Tibial artery (tissue), 4 donors: ENCODE measurements at regions not wholly inside any gene's neighbourhood (a gene's known extent, or its start where the extent isn't known, plus 50 kb on each side); places are given as distances from the start of the nearest gene placed in this dataset.
A peak's percentile ranks its signal among the peaks of the same experiment; 100 is the strongest.

ENCODE experiments used
- DNase-seq, 2 donors: peaks; one replicate each; pipeline ENCODE4 v3.0.0-alpha.2; 2019
- H3K27ac ChIP-seq, 2 donors: fragments of 200-600 bp; sonication (generic) in 1 of 2; 1 replicate in 1 of 2; 2 replicates in 1 of 2; pipeline ENCODE4 v1.5.1; 2018 to 2019; ENCODE audit warnings: mild to moderate bottlenecking in 1 of 2
- H3K27me3 ChIP-seq, 2 donors: fragments of 200-600 bp; sonication (generic) in 1 of 2; one replicate each; pipeline versions ENCODE4 v1.5.1 to v1.6.0; 2016 to 2019
- H3K36me3 ChIP-seq, 3 donors: fragments of 200-600 bp; sonication (generic) in 2 of 3; one replicate each; pipeline ENCODE4 v1.5.1; 2016 to 2019; ENCODE audit warnings: mild to moderate bottlenecking in 2 of 3
- H3K4me1 ChIP-seq, 4 donors: fragments of 200-600 bp; sonication (generic) in 2 of 4; 1 replicate in 3 of 4; 2 replicates in 1 of 4; pipeline ENCODE4 v1.5.1; 2016 to 2019
- H3K4me3 ChIP-seq, 2 donors: fragments of 200-600 bp; sonication (generic) in 1 of 2; 1 replicate in 1 of 2; 2 replicates in 1 of 2; pipeline ENCODE4 v1.5.1; 2018 to 2019; ENCODE audit warnings: mild to moderate bottlenecking in 2 of 2
- H3K9me3 ChIP-seq, 3 donors: fragments of 200-600 bp; sonication (generic) in 1 of 3; one replicate each; pipeline ENCODE4 v1.5.1; 2016 to 2019
- intact Hi-C: fragments of 100-400 bp; cut with DNase I; formaldehyde crosslinking; loops from one replicate; pipeline ENCODE4 v1.15.0; 2023; ENCODE audit warnings: low total_unique reads
- TF ChIP-seq, protein P1 (sequence below), 2 experiments: fragments of 200-600 bp in 1 of 2; fragments of 450-650 bp in 1 of 2; IDR thresholded peaks; one replicate each; pipeline ENCODE4 v1.5.1; 2017 to 2019; ENCODE audit warnings: antibody characterized with exemption in 2 of 2, mild to moderate bottlenecking in 1 of 2, moderate library complexity in 1 of 2

DNA sequence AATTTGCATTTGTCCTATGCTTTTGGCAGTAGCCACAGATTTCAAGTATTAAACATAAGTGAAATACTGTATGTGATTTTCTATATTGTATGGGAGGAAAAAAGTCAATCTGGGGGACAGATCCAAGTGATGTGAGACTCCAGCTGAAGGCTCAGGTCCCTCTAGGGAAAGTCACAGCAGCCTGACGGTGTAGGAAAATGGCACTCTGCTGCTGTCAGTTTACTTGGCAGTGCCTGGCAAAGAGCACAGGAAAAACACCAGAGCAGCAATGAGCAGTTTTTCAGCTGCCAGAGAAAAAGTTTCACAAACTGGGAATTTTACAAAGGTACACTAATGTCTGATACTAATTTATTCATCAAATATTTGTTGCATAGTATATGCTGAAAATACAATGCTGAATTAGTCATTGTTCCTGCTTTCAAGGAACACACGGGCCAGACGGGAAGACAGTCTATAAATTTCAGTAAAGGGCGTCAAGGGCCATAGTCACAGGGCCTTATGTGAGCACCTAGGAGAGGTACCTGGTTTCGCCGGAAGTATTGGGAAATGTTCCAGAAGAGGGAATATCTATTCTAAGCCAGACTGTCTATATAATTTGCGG lies 66.2 kb upstream of the SLC38A2 start:
- TF ChIP-seq, protein P1, sequence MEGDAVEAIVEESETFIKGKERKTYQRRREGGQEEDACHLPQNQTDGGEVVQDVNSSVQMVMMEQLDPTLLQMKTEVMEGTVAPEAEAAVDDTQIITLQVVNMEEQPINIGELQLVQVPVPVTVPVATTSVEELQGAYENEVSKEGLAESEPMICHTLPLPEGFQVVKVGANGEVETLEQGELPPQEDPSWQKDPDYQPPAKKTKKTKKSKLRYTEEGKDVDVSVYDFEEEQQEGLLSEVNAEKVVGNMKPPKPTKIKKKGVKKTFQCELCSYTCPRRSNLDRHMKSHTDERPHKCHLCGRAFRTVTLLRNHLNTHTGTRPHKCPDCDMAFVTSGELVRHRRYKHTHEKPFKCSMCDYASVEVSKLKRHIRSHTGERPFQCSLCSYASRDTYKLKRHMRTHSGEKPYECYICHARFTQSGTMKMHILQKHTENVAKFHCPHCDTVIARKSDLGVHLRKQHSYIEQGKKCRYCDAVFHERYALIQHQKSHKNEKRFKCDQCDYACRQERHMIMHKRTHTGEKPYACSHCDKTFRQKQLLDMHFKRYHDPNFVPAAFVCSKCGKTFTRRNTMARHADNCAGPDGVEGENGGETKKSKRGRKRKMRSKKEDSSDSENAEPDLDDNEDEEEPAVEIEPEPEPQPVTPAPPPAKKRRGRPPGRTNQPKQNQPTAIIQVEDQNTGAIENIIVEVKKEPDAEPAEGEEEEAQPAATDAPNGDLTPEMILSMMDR (IDR thresholded peaks at IDR 0.05): no peak
- Histone ChIP-seq H3K4me3 (no peak overlapping the region), H3K9me3 (no peaks in the 10 kb centered on the region), H3K27me3 (no peaks in the 10 kb centered on the region), H3K27ac (peak overlapping the region in 1 of 2 donors; percentile 7), H3K36me3 (no peaks in the 10 kb centered on the region), H3K4me1 (peaks cover 0 to 31% (median 3%) of the 10 kb centered on the region in 4 donors)
- intact Hi-C loops: no loop called here
- DNase-seq: no peak

DNA sequence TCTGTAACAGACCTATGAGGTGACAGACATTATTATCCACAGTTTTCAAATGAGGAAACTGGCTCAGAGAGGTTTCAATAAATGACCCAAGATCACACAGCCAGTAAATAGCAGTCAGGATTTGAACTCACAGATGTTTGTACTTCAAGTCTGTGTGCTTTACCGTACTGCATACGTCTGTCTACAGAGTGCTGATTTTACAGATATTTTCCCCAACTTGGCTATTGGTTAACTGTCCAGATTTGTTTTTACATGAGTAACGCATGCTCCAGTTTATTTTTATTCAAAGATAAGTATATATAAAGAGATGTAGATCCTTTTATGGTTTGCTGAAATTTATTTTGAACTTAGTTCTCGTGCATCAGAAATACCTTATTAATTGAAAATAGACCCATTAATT lies 65.7 kb upstream of the SLC38A2 start:
- no peak for DNase-seq
- Histone ChIP-seq H3K27ac (peak overlapping the region in 1 of 2 donors; percentile 7), H3K36me3 (no peaks in the 10 kb centered on the region), H3K4me3 (no peak overlapping the region), H3K27me3 (no peaks in the 10 kb centered on the region), H3K4me1 (peaks cover 0 to 31% (median 3%) of the 10 kb centered on the region in 4 donors), H3K9me3 (no peaks in the 10 kb centered on the region)
- TF ChIP-seq, protein P1 (IDR thresholded peaks at IDR 0.05): no peak
- intact Hi-C loops: no loop called here

DNA sequence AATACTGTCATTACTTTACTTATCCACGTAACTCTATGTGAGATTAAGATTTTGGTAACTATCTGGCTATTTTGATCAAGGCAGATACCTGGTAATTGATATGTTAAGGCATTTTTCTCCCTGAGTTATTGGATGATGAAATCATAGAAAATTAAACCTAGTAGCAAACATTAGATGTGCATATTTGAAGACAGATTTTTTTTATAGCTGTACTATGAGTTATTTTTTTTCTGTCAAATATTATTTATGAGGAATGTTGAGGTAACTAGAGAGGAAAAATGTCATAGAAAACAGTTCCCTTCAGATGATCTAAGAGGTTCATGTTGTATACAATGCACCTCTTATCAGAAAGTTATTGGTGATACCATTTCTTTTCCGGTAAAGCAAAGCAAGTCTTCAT lies 64.9 kb upstream of the SLC38A2 start:
- Histone ChIP-seq H3K27me3 (no peaks in the 10 kb centered on the region), H3K27ac (peak overlapping the region in 1 of 2 donors; percentile 49), H3K9me3 (no peaks in the 10 kb centered on the region), H3K36me3 (no peaks in the 10 kb centered on the region), H3K4me3 (no peak overlapping the region), H3K4me1 (peaks cover 0 to 33% (median 3%) of the 10 kb centered on the region in 4 donors)
- DNase-seq: no peak
- intact Hi-C loops: no loop called here
- TF ChIP-seq, protein P1 (IDR thresholded peaks at IDR 0.05): no peak

DNA sequence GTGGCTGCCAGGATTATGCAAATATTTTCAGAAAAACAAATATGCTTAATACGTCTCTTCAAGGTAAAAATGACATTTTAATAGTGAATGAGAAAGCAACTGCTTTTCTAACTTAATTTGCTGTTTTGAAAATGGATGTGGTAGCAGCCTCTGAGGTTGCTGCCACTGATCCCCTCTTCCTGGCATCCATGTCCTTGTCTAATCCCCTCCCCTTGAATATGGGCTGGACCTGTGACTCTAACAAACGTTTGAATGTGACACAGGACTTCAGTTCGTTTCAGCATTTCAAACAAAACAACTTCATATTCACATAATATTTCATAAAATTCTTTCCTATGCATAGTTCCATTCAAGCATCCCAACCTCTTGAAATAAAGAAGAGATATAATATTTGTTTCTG lies 64.2 kb upstream of the SLC38A2 start:
- no peak for DNase-seq
- Histone ChIP-seq H3K4me3 (no peak overlapping the region), H3K9me3 (no peaks in the 10 kb centered on the region), H3K27me3 (no peaks in the 10 kb centered on the region), H3K27ac (peak overlapping the region in 1 of 2 donors; percentile 49), H3K36me3 (no peaks in the 10 kb centered on the region), H3K4me1 (peaks cover 0 to 41% (median 7%) of the 10 kb centered on the region in 4 donors)
- TF ChIP-seq, protein P1 (IDR thresholded peaks at IDR 0.05): no peak
- intact Hi-C loops: no loop called here

DNA sequence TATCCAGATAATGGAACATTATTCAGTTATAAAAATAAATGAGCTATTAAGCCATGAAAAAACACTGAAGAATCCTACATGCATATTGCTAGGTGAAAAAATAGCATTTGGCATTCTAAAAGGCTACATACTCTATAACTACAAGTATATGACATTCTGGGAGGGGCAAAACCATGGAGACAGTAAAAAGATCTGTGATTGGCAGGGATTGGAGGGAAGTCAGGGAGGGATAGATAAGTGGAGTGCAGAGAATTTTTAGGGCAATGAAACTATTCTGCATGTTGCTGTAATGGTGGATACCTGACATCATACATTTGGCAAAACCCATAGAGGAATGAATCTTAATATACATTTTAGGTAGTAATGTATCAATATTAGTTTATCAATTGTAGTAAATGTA lies 63.1 kb upstream of the SLC38A2 start:
- Histone ChIP-seq H3K4me1 (peaks cover 0 to 52% (median 14%) of the 10 kb centered on the region in 4 donors), H3K27ac (no peak overlapping the region), H3K27me3 (no peaks in the 10 kb centered on the region), H3K9me3 (no peaks in the 10 kb centered on the region), H3K36me3 (no peaks in the 10 kb centered on the region), H3K4me3 (no peak overlapping the region)
- intact Hi-C loops: no loop called here
- DNase-seq: no peak
- TF ChIP-seq, protein P1 (IDR thresholded peaks at IDR 0.05): no peak
